SK-N-MC (cell line): ENCODE measurements at regions not wholly inside any gene's neighbourhood (a gene's known extent, or its start where the extent isn't known, plus 50 kb on each side); places are given as distances from the start of the nearest gene placed in this dataset.

ENCODE experiments used
- EZH2 ChIP-seq: fragments of 200-600 bp; sonication (generic); IDR thresholded peaks from one replicate; pipeline ENCODE4 v1.6.1; 2017; ENCODE audit warnings: antibody characterized with exemption
- POLR2AphosphoS5 ChIP-seq: IDR thresholded peaks from 2 replicates; pipeline ENCODE4 v1.6.1; 2012; ENCODE audit warnings: mild to moderate bottlenecking, low read depth, low read length, borderline replicate concordance

- TF ChIP-seq POLR2AphosphoS5: no peak
- TF ChIP-seq EZH2: no peak
Observed at GRCh38 chr10:34868589-34868988, 53.5 kb upstream of the PARD3 start.
